Calu3 (cell line): ENCODE measurements at regions not wholly inside any gene's neighbourhood (a gene's known extent, or its start where the extent isn't known, plus 50 kb on each side); places are given as distances from the start of the nearest gene placed in this dataset.

Experiments
- BruUV-seq: library from RNA; stranded (reverse); fragments of 400-500 nt; replicated peaks from 2 replicates; lab custom pipeline; 2021; lab: Mats Ljungman, UMichigan
- CTCF ChIA-PET: fragments of 300-600 bp; sonication (Branson Sonifier 250); formaldehyde crosslinking; loops from one replicate; lab custom pipeline; 2022; ENCODE audit warnings: antibody characterized with exemption; lab: Charles Lee
- DNase-seq: peaks from one replicate; pipeline ENCODE4 v3.0.0; 2022
- H3K27ac Mint-ChIP-seq: one replicate; pipeline ENCODE4 v1.8.0; 2022; ENCODE audit warnings: mixed read lengths; ENCODE audit not compliant: unreplicated experiment
- H3K27me3 Mint-ChIP-seq: one replicate; pipeline ENCODE4 v1.8.0; 2022; ENCODE audit warnings: mixed read lengths; ENCODE audit not compliant: unreplicated experiment
- H3K36me3 Mint-ChIP-seq: one replicate; pipeline ENCODE4 v1.8.0; 2022; ENCODE audit warnings: mild to moderate bottlenecking, moderate library complexity, mixed read lengths; ENCODE audit not compliant: insufficient read depth, unreplicated experiment
- H3K4me1 Mint-ChIP-seq: one replicate; pipeline ENCODE4 v1.8.0; 2022; ENCODE audit warnings: mild to moderate bottlenecking, low read depth, mixed read lengths; ENCODE audit not compliant: unreplicated experiment
- H3K4me3 Mint-ChIP-seq: one replicate; pipeline ENCODE4 v1.8.0; 2022; ENCODE audit warnings: mild to moderate bottlenecking, low read depth, moderate library complexity, mixed read lengths; ENCODE audit not compliant: unreplicated experiment
- H3K9me3 Mint-ChIP-seq: one replicate; pipeline ENCODE4 v1.8.0; 2022; ENCODE audit warnings: low read depth, mixed read lengths; ENCODE audit not compliant: unreplicated experiment
- intact Hi-C: fragments of 100-400 bp; cut with micrococcal nuclease; formaldehyde crosslinking; loops from one replicate; pipeline ENCODE4 v1.10.0; 2022; ENCODE audit not compliant: unreplicated experiment
- TF ChIP-seq, protein P1 (sequence below): fragments of 200-600 bp; IDR thresholded peaks from one replicate; pipeline ENCODE4 v1.8.0; 2022; ENCODE audit warnings: antibody characterized with exemption; ENCODE audit not compliant: unreplicated experiment

DNA sequence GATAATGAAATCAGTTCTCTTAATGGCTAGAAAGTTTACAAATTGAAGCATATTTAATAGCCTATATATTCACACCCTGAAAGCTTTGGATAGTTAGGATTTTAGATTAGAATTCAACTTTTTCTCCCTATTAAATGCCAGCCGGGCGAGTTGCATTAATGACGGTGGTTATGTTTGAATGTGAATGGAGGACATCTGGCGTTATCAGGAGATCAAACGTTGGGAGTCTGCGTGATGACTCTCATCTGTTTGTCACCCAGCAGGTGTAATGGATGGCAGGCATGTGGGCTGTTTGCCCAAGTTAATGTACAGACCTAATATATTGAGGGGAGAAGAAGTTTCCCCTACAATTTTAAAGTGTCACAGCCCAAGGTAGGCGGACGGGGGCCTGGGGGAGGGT, 1227.7 kb upstream of the WWC1 start:
- TF ChIP-seq, protein P1, sequence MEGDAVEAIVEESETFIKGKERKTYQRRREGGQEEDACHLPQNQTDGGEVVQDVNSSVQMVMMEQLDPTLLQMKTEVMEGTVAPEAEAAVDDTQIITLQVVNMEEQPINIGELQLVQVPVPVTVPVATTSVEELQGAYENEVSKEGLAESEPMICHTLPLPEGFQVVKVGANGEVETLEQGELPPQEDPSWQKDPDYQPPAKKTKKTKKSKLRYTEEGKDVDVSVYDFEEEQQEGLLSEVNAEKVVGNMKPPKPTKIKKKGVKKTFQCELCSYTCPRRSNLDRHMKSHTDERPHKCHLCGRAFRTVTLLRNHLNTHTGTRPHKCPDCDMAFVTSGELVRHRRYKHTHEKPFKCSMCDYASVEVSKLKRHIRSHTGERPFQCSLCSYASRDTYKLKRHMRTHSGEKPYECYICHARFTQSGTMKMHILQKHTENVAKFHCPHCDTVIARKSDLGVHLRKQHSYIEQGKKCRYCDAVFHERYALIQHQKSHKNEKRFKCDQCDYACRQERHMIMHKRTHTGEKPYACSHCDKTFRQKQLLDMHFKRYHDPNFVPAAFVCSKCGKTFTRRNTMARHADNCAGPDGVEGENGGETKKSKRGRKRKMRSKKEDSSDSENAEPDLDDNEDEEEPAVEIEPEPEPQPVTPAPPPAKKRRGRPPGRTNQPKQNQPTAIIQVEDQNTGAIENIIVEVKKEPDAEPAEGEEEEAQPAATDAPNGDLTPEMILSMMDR, result no peak
- Mint-ChIP-seq H3K4me1 (no peaks in the 10 kb centered on the region), H3K4me3 (no peak overlapping the region), H3K27me3 (no peaks in the 10 kb centered on the region), H3K27ac (no peak overlapping the region), H3K9me3 (no peaks in the 10 kb centered on the region), H3K36me3 (no peaks in the 10 kb centered on the region)
- CTCF ChIA-PET, result no interaction called here
- DNase-seq, result no peak
- intact Hi-C loops, result loop anchor here (10.0 kb wide), 1 partner anchor 501 kb away; no protein-coding TSS in a partner anchor
- no TSS peak for BruUV-seq

DNA sequence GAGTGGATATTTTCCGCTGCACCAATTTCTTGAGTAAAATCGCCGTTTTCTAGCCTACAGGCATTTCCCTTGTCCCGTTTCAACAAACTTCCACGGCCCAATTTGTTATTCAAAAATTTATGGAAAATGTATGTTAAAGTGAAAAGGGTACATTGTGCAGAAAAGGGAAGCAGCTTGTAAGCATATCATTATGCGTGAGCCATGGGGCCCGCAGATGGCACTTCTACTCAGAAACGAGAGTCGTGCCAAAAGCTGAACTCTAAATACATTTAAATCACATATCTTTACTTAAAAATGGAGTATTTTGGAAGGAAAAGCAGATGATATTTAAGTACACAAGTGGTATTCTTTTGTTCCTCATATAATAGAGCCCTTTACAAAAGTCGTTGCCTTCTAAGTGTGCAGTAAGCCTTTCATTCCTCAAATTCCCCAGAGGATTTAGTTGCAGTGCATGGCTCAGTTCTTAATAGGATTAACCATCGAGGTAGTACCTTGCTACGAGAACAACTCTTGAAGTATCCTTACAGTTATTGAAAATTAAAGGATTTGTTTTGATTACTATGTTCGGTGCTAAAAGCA, 1227.2 kb upstream of the WWC1 start:
- no peaks in the 10 kb centered on the region for H3K4me1 Mint-ChIP-seq
- no peak overlapping the region for H3K4me3 Mint-ChIP-seq
- TF ChIP-seq, protein P1, result no peak
- no peaks in the 10 kb centered on the region for H3K27me3 Mint-ChIP-seq
- H3K27ac Mint-ChIP-seq, result no peak overlapping the region
- CTCF ChIA-PET, result no interaction called here
- no peaks in the 10 kb centered on the region for H3K36me3 Mint-ChIP-seq
- intact Hi-C loops, result loop anchor here (10.0 kb wide), 1 partner anchor 501 kb away; no protein-coding TSS in a partner anchor
- no TSS peak for BruUV-seq
- H3K9me3 Mint-ChIP-seq, result no peaks in the 10 kb centered on the region
- DNase-seq, result no peak

DNA sequence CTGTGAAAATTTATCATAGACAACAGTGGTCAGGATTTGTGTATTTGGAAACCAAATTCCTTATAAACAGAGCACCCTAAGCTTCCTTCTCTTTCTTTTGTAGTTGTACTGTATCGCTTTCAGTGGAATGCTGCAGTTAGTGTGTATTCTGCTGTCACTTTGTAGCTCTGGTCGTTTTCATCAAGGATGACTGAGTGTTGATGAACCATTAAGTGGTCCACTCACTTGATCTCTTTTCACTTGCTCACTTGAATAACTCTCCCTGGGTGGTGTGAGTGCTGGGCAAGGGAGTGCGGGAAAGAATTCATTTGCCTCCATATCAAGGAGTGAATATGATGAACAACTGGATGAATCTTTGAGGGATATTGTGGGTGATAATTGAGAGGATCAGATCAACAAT, 1225.7 kb upstream of the WWC1 start:
- Mint-ChIP-seq H3K27ac (no peak overlapping the region), H3K27me3 (no peaks in the 10 kb centered on the region), H3K9me3 (no peaks in the 10 kb centered on the region), H3K4me1 (no peaks in the 10 kb centered on the region), H3K4me3 (no peak overlapping the region), H3K36me3 (no peaks in the 10 kb centered on the region)
- no peak for DNase-seq
- no TSS peak for BruUV-seq
- intact Hi-C loops, result loop anchor here (10.0 kb wide), 1 partner anchor 499 kb away; no protein-coding TSS in a partner anchor
- CTCF ChIA-PET, result interaction anchor here (0.6 kb wide), 1 partner anchor 561 kb away, joined by 4 read pairs; no protein-coding TSS in a partner anchor
- TF ChIP-seq, protein P1, result no peak

DNA sequence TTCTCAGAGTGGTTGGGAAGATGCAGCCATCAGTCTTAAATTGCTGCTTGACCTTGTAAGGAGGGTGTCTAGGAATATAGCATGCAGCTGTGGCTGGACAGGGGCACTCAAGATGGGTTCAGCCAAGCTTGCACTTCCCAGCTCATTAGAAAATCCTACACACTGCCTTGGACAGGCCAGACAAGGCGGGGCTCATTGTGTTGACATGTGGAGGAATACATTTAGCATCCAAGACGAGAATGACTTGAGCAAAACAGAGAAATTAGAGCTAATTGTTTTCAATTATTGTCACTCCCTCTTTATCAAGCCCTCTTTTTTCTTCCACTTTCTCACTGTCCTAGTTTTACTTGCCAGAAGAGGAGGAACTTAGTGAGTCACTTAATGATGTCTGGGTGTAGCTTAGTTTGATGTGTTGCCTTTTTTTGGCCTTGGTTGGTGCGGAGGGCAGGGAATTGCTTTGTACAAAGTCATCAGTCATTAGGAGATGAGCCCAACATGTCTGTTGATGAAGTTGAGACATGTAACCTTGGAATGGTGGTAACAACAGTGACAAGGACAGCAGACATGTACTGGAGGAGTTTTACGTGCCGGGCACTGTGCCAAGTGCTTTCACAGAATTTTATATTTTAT, 1219.3 kb upstream of the WWC1 start:
- H3K9me3 Mint-ChIP-seq, result no peaks in the 10 kb centered on the region
- H3K27me3 Mint-ChIP-seq, result no peaks in the 10 kb centered on the region
- no peaks in the 10 kb centered on the region for H3K4me1 Mint-ChIP-seq
- no peaks in the 10 kb centered on the region for H3K36me3 Mint-ChIP-seq
- H3K4me3 Mint-ChIP-seq, result no peak overlapping the region
- H3K27ac Mint-ChIP-seq, result no peak overlapping the region
- BruUV-seq, result no TSS peak
- CTCF ChIA-PET, result no interaction called here
- TF ChIP-seq, protein P1, result no peak
- intact Hi-C loops, result no loop called here
- DNase-seq, result no peak
